ENCODE measurements at regions not wholly inside any gene's neighbourhood (a gene's known extent, or its start where the extent isn't known, plus 50 kb on each side); places are given as distances from the start of the nearest gene placed in this dataset.
A peak's percentile ranks its signal among the peaks of the same experiment; 100 is the strongest.
"Not testable (repeated sequence)": the region's sequence is repeated elsewhere in the genome, so short reads cannot be mapped to it uniquely, and the experiment has no call there.

DNA sequence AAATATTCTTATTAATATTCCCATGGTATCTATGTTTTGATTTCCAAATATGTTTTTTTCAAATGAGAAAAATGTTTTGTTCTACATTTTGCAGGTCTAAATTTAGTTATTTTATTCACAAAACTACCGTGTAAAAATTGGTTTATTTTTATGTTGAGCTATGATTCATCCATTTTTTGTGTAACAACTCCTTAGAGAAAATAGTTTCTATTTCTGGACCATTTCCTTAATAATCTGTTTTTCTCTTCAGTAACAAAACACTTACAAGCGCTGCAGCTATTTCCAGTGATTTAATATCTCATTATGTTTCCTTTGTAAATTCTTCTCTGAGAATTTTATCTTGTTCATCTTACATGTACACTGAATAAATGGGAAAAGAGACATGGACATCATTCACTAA is 550.7 kb upstream of the SLITRK5 start:
- FAIRE-seq = no peak

DNA sequence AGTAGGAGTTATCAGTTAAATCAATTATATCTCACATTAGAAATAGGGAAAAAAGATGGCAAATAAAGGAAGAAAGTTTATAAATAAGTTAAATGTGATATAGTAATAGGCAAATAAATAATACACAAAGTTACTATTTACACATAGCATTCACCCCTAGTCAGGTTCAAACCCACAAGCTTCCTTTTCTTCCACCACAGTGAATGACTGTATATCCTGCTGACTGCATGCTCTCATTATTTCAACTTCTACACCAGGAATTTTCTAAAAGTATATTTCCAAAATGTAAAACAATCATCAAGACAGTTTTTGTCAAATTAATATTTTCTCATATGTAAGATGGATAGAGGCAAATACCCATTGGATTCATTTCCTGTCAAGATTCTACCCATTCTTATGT is 548.6 kb upstream of the SLITRK5 start:
- FAIRE-seq = no peak

DNA sequence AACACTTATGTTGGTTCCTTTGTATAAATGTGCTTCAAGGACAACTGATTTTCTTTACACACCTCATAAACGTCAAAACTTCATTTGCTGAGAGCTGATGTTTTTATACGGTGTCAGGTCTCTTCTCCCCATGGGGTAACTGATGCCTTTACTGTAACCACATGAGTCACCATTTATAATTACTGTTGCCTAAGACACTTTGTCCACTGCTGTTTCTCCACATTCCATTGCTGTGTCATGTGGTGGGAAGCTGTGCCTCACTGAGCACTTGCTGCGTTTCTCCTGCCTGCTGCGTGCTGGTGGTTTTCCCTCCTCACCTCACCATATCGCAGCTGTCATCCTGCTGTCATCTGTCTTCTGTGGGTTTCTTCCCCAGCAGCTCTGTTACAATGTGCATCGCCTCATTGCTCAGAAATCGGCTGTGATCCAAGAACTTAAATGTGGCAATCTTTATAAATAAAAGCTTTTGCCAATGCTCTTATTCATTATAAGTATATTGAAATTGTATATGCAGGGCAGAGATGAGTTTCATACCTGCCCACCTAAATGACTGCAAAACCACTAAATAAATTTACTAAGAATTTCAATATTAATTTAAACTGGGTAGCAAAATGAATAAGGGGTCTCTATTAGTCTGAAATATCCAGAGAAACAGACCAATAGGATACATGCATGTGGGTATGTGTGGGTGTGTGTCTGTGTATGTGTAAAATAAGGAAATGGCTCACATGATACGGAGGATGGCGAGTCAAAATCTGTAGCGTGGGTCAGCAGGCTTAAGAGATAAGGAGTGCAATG is 547.0 kb upstream of the SLITRK5 start:
- FAIRE-seq = no peak

DNA sequence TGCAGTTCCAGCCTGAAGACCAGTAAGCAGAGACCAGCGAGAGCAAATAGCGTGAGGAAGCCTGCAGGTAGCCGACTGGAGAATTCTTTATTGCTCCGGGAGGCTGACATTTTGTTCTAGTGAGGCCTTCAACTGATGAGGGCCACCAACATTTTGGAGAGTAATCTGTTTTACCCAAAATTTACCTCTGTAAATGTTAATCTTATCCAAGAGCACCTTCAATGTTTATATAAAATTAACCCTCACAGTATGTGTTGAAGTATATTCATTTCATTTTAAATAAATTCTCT is 546.4 kb upstream of the SLITRK5 start:
- no peak for FAIRE-seq

DNA sequence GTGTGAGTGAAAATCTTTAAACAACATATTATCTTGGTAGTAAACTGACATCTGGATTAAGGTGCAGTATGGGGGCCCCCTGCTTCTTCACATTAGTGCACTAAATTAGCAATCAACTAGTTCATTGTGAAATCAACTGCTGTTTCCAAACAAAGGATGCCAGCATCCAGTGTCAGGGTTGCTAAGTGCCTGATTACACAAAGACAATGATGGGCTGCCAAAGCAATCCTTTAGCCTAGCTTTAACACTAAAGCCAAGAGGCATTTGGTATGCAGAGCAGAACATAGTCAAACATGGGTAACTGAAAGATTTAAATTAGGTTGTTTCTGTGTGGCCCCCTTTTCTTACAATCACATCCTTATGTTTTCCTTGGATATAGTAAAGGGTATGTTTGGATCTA is 543.1 kb upstream of the SLITRK5 start:
- FAIRE-seq = no peak

DNA sequence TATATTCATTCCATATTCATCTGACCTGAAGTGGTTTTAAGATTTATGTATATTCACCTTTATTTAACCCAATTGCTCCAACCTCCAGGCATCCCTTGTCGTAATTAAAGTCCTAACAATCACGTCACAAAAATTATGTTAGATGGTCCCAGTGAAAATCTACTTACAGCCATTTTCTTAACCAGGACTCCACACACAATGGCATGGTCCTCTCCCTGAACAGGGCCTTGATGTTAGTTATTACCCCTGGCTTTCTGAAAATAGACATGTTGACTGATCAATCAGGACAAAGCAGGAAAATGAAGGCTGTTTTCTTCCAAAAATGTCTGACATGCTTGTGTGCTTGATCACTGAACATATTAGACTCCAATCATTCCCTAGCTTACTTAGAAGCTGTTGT is 542.7 kb upstream of the SLITRK5 start:
- no peak for FAIRE-seq

DNA sequence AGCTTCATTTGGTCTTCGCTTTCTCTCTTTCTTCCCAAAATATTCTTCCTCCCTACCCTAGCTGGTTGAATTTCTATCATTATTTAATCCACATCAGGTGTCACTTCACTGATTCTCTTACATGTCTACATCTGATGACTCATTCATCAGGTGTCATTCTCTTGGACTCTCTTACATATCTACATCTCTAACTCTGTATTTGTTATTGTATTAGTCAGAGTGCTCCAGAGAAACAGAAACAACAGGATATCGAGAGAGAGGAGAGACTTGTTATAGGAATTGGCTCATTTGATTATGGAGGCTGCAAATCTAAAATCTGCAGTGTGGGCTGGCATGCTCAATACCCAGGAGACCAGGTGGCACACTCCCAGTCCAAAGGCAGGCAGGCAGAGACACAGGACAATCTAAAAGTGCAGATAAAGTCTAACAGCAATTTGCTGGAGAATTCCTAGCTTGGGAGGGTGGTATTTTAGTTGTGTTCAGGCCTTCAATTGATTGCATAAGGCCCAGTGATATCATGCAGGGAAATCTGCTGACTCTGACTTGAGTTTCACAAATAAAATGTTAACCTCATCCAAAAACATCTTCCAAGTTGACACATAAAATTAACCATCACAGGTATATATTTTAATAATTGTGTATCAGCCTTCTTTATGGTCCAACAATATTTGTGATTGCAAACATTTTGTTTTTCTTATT is 541.4 kb upstream of the SLITRK5 start:
- no peak for FAIRE-seq

DNA sequence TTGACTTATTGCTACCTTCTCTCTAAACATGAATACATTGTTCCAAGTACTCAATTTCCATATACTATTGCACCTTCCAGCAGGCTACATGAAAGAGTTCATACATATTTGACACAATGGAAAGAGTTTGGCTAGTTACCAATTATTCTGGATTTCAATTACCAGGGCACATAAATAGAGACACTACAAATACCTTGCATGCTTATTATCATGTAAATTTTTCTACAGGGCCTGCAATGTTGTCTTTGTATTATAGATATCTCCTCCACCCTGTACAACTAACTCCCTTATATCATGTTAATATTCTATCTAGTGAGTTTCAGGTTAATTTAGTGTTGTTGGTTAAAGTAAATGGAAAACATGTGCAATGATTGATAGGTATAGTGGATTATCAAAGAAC is 540.7 kb upstream of the SLITRK5 start:
- FAIRE-seq = no peak

DNA sequence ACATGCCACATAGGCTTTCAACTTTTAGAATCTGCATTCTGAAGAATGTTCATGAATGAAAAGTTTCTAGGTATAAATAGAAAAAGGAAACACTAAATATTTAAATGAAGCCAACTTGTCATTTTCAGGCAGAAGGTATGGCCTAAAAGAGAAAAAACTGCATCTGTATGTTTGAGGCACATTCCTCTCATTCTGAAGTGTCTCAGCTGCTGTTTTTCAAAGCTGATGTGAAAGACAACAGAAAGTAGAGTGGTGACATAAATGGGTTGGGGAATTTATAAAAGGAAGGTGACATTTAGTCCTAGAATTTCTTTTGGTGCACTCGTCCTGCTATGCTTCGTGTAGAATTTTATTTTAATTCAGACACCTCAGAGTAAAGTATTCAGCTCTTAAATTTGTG is 539.6 kb upstream of the SLITRK5 start:
- no peak for FAIRE-seq

DNA sequence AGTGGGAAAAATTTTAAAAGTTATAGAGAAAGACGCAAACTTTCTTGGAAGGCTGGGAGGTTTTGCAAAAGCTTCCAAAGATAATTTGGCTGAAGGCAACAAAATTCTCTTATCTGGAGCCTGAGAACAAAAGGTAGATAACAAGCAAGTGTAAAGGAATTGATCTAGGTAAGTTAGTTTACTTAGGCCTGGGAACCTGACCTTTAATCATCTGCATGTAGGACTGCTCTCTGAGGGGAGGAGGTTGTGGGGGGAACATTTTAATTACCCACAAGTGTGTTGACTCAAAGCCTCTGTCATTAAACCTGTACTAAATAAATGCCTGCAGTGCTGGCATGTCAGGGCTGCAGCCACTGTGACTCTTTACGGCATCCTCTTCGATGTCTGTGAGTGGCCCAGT is 532.3 kb upstream of the SLITRK5 start:
- FAIRE-seq = no peak

DNA sequence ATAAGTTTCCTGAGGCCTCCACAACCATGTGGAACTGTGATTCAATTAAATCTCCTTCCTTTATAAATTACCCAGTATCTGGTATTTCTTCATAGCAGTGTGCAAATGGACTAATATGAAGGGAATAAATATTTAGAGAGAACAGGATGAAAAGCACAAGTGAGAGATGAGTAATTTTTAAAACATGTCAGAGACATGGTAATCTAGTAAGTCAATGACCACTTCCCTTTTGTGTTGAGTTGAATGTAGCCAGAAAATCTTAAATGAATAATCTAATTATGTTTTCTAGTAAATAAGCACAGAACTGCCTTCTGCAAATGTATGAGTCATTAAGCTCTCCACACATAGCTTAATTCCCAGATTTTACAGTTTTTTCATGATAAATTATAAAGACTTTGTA is 524.1 kb upstream of the SLITRK5 start:
- FAIRE-seq = no peak

DNA sequence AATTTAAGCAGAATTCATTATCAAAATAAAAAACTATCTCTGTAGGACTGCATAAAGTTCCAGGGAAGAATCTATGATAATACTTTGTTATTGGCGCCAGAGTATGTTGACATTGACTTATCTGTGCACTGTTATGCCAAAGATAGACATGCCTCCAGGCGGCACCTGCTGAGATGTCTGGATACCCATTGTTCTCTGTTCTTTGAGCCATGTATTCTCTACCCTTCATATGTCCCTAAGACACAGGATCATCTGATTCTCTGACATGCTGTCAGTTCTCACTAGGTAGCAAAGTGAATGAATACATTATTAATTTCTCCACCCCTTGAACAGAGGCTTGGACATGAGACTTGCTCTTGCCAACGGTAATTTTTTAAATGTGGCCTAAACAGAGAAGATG is 517.8 kb upstream of the SLITRK5 start:
- no peak for FAIRE-seq

DNA sequence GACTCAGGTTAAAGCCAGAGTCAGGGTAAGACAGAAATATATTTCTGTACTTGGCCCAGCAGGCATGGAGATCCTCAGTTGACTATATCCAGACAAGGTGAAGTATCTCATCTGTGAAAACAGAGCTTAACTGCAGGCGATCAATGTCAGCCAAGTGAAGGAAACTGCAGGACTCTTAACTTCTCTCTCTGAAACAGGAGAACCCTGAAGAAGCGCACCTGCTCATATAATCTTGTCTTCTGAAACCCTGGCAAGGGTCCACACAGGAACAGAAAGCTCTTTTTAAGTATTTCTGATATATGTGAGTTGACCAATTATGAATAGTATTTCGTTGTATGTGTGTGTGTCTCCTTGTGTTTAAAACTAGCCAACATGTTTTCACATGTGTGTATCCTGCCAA is 504.8 kb upstream of the SLITRK5 start:
- no peak for FAIRE-seq

DNA sequence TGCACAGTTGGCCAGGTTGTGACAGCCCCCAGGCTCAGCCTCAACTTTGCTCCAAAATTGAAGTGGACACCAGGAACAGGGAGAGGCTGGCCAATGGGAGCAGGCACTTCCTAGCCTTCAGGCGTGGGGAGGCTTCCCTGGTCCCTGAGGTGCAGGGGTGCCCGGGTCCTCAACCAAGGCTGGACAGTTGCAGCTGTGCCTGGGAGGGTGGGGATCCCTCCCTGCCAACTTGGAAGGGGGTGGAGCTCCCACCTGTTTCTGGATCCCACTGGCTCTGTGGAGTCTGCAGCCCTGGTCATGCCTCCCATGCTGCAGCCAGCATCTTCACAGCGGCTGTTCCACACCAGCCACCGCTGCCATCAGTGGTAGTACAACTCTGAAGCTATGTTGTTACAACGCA is 502.8 kb upstream of the SLITRK5 start:
- FAIRE-seq = no peak

DNA sequence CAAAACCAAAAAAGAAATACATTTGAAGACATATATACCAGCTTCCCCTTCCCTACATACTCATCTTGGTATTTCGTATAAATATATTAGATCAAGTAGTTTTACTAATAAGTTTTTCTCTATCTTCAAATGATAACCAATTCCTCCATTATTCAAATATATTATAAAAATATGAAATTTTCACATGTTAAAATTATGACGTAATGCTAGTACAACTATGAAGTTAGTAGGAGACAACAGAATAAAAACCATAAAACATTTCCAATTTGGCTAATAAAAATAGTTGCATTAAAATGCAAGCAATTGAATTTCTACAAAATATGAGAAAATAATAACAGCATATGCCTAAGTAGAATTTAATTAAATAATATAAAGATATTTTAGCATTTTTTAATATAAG is 501.8 kb upstream of the SLITRK5 start:
- peak; percentile 55 for FAIRE-seq

DNA sequence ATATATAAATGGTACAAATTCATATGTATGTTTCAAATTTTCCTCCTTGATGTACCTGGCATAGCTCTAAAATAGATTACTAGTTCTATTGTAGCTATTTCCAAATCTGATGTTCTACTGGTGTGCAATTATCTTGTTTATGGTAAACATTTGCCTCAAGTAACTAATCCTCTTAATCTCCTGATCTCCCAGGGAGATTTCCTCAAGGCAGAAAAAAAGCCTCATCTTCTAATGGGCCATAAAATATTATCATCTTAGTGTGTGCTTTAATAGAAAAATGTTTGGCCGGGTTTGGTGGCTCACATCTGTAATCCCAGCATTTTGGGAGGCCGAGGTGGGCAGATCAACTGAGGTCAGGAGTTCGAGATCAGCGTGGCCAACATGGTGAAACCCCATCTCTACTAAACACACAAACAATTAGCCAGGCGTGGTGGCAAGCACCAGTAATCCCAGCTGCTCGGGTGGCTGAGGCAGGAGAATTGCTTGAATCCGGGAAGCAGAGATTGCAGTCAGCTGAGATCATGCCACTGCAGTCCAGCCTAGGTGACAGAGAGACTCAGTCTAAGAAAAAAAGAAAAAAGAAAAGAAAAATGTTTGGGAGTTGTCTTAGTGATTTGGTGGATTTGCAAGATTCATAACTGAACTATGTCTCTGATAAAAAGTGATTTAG is 498.9 kb upstream of the SLITRK5 start:
- no peak for FAIRE-seq

DNA sequence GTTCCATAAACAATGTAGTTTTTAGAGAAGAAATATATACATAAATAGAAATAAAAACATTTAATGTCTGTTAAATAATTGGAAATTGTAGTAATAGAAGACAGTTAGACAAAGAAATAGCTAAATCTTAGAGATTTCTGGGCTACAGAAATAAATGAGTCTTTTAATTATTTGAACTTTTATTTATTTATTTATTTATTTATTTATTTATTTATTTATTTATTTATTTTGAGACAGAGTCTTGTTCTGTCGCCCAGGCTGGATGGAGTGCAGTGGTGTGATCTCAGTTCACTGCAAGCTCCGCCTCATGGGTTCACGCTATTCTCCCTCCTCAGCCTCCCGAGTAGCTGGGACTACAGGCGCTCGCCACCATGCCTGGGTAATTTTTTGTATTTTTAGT is 486.0 kb upstream of the SLITRK5 start:
- FAIRE-seq = not testable (repeated sequence)

DNA sequence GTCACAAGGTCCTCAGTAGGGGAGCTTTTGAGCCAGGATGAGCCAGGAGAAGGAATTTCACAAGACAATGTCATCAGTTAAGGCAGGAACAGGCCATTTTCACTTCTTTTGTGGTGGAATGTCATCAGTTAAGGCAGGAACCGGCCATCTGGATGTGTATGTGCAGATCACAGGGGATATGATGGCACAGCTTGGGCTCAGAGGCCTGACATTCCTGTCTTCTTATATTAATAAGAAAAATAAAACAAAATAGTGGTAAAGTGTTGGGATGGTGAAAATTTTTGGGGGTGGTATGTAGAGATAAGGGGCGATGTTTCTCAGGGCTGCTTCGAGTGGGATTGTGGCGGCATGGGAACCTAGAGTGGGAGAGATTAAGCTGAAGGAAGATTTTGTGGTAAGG is 484.5 kb upstream of the SLITRK5 start:
- FAIRE-seq = not testable (repeated sequence)

DNA sequence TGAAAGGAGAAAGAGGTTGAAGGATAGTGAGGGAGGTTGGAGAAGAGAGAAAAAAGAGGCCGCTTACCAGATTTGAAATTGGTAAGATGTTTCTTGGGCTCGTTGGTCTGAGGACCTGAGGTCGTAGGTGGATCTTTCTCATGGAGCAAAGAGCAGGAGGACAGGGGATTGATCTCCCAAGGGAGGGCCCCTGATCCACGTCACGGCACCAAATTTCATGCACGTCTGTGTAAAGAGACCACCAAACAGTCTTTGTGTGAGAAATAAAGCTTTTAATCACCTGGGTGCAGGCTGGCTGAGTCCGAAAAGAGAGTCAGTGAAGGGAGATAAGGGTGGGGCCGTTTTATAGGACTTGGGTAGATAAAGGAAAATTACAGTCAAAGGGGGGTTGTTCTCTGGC is 479.7 kb upstream of the SLITRK5 start:
- not testable (repeated sequence) for FAIRE-seq

DNA sequence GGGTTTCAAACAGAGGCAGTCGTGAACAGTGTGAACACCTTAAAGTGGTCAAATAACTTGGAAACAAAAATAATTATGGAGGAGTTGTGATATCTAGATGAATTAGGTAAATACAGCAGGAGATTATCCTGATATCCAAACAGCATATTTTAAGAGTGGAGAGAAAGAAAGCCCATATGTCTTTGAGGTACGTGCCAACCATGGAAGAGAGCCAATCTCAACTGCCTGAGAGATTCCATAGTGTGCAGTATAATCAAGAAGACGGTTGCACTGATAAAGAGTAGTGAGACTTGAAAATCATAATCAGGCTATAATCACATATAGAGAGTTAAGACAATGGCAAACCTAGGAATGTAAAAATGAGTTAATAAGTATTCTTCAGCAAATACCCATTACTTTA is 472.8 kb upstream of the SLITRK5 start:
- FAIRE-seq = no peak

DNA sequence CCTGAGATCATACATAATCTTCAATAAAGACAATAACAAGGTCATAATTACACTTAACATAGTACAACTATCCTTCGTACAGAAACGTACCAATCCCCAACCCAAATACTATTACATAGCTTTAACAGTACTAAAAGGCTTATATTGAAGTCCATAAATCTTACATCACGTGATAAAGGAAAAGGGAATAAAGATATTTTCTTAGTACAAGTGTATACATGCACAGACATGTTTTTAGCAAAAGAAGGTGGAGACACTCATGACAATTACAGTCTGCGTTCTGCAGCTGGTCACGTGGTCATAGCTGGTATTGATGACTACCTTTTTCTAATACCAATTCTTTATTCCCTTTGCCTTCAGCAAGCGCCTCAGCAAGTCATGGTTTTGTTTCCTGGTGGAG is 464.5 kb upstream of the SLITRK5 start:
- no peak for FAIRE-seq

DNA sequence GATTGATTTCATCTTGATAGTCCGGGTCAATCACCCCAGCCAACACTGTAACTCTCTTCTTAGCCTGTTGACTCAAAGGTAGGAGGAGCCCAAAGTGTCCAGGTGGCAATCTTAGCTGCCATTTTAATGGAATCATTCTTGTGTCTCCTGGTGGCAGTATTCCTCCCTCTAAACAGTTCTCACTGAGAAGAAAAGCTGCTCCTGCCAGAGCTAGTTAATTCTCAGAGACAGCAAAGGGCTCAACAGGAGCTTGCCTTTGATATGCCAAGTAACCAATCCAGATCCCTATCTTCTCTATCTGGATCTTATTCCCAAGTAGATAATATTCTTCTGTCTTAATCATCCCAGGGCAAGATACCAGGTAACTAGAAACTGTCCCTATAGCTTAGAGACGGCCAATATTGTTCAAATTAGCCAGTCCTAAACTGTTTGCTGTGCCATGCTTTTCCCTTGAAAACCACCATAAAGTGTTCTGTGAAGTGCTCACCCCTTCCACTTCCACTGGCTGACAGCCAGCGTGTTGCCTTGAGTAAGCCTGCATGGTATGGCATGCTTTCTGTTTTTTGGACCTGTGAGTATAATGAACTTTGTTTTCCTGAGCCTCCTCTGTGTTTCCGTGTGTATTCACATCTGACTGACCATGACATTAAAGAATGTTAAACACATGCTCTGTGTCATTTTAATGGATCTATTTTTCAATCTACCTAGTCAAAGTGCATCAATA is 463.7 kb upstream of the SLITRK5 start:
- FAIRE-seq = no peak

DNA sequence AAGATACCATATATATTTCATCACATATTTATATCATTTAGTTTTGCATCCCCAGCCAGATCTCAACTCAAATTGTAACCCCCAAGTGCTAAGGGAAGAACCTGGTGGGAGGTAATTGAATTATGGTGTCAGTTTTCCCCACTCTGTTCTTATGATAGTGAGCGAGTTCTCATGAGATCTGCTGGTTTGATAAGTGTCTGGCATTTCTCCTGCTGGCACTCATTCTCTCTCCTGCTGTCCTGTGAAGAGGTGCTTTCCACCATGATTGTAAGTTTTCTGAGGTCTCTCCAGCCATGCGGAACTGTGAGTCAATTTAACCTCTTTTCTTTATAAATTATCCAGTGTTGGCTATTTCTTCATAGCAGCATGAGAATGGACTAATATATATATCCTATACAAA is 462.5 kb upstream of the SLITRK5 start:
- FAIRE-seq = no peak

DNA sequence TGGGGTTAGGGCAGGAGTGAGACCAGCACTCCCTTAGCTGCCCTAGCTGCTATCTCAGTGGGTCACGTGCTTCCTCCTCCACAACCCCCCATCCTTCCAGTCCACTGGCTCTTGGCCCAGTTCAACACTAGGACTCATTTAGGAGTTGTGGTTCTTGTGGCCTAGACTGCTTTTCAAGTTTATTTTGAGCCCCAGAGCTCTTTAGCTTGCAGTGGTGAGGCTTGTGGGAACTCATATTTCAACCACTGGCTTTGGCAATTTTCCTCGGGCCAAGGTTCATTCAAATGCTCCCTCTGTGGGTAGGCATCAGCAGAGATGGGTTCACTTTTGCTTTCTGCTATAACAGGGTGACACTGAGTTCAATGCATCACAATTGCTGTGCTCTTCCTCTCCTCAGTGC is 436.2 kb upstream of the SLITRK5 start:
- no peak for FAIRE-seq
